K562 (cell line): ENCODE measurements at regions not wholly inside any gene's neighbourhood (a gene's known extent, or its start where the extent isn't known, plus 50 kb on each side); places are given as distances from the start of the nearest gene placed in this dataset.

Experiments used
- CBFB ChIP-seq: sonication (generic); formaldehyde crosslinking; IDR thresholded peaks from 2 replicates; pipeline ENCODE4 v1.4.0; 2020; ENCODE audit warnings: mild to moderate bottlenecking, missing genetic modification reagents
- CTCF ChIP-seq, 3 experiments: IDR thresholded peaks in 2 of 3; conservative IDR thresholded peaks in 1 of 3; 2 replicates each; pipeline ENCODE4 v1.5.1; 2011 to 2012; ENCODE audit warnings: low read length in 3 of 3, mild to moderate bottlenecking in 3 of 3, control low read depth in 2 of 3, improper control_type of control experiment in 1 of 3, inconsistent platforms in 1 of 3, low read depth in 1 of 3, mixed read lengths in 1 of 3, moderate library complexity in 1 of 3; ENCODE audit not compliant: insufficient read depth in 2 of 3
- CUX1 ChIP-seq: fragments of 200-800 bp; sonication (Bioruptor generic); IDR thresholded peaks from 2 replicates; pipeline ENCODE4 v1.6.1; 2016; ENCODE audit warnings: missing genetic modification characterization, missing compliant biosample characterization
- POLR2A ChIP-seq: fragments of 450-650 bp; conservative IDR thresholded peaks from 2 replicates; pipeline ENCODE4 v1.6.1; 2016

GRCh38 chr6:71672876-71673275, 213.5 kb upstream of the RIMS1 start:
- TF ChIP-seq CTCF (IDR thresholded peaks at IDR 0.05 in 2 of 3, conservative IDR thresholded peaks at IDR 0.05 in 1 of 3; ENCODE audit: insufficient read depth in 2 of 3, low read depth in 1 of 3, low read length in 3 of 3), result no peak
- no peak for TF ChIP-seq CUX1 (CRISPR knock-in tag)
- TF ChIP-seq POLR2A, result no peak
- no peak for TF ChIP-seq CBFB (CRISPR knock-in tag)
